IMR-90 (cell line): ENCODE measurements at regions not wholly inside any gene's neighbourhood (a gene's known extent, or its start where the extent isn't known, plus 50 kb on each side); places are given as distances from the start of the nearest gene placed in this dataset.

Experiments
- ATAC-seq: fragments of 200-7000 bp; cut with Tn5 transposase; 2 replicates; pipeline ENCODE4 v1.9.1; 2020; ENCODE audit warnings: low read depth, mild to moderate bottlenecking, moderate library complexity
- BruUV-seq: library from RNA; stranded (reverse); fragments of 400-500 nt; replicated peaks from 2 replicates; lab custom pipeline; 2021; lab: Mats Ljungman, UMichigan
- CTCF ChIA-PET: fragments of 300-600 bp; formaldehyde crosslinking; extraction: SDS; loops from one replicate; lab custom pipeline; 2021; ENCODE audit warnings: antibody characterized with exemption; lab: Yijun Ruan, JAX
- POLR2A ChIA-PET: fragments of 300-600 bp; sonication (Branson Sonifier 250); formaldehyde crosslinking; loops from one replicate; lab custom pipeline; 2022; ENCODE audit warnings: antibody characterized with exemption; ENCODE audit not compliant: unreplicated experiment; lab: Charles Lee
- DNase-seq: peaks from one replicate; pipeline ENCODE4 v3.0.0; 2013
- H2AFZ ChIP-seq: replicated peaks from 2 replicates; pipeline ENCODE3; 2013; ENCODE audit warnings: low read length, mild to moderate bottlenecking; ENCODE audit not compliant: poor library complexity
- H2AK5ac ChIP-seq: 2 replicates; pipeline ENCODE4 v1.6.1; 2013; ENCODE audit warnings: low read depth, low read length, inconsistent platforms
- H2AK9ac ChIP-seq: replicated peaks from 2 replicates; pipeline ENCODE3; 2013; ENCODE audit warnings: mild to moderate bottlenecking, low read depth, low read length, moderate library complexity; ENCODE audit not compliant: poor library complexity
- H2BK120ac ChIP-seq: 2 replicates; pipeline ENCODE4 v1.6.1; 2013; ENCODE audit warnings: low read depth, low read length, inconsistent platforms
- H2BK15ac ChIP-seq: 3 replicates; pipeline ENCODE4 v1.6.1; 2013; ENCODE audit warnings: low read depth, low read length, inconsistent platforms
- H2BK20ac ChIP-seq: 2 replicates; pipeline ENCODE4 v1.6.1; 2013; ENCODE audit warnings: low read depth, mild to moderate bottlenecking, inconsistent platforms, low read length, moderate library complexity
- H2BK5ac ChIP-seq: 2 replicates; pipeline ENCODE4 v1.6.1; 2013; ENCODE audit warnings: mild to moderate bottlenecking, low read depth, low read length, inconsistent platforms; ENCODE audit not compliant: poor library complexity, severe bottlenecking
- H3K14ac ChIP-seq: replicated peaks from 2 replicates; pipeline ENCODE4 v1.6.1; 2013; ENCODE audit warnings: low read depth, low read length, inconsistent platforms
- H3K18ac ChIP-seq: 2 replicates; pipeline ENCODE4 v1.6.1; 2013; ENCODE audit warnings: low read depth, low read length, control low read depth
- H3K23ac ChIP-seq: 2 replicates; pipeline ENCODE4 v1.6.1; 2013; ENCODE audit warnings: low read depth, low read length, inconsistent platforms
- H3K27ac ChIP-seq: 2 replicates; pipeline ENCODE4 v1.5.1; 2013; ENCODE audit warnings: mild to moderate bottlenecking, control low read depth, low read length; ENCODE audit not compliant: insufficient read depth
- H3K27me3 ChIP-seq: 2 replicates; pipeline ENCODE4 v1.6.1; 2013; ENCODE audit warnings: low read length; ENCODE audit not compliant: control insufficient read depth, insufficient read depth
- H3K36me3 ChIP-seq: 2 replicates; pipeline ENCODE4 v1.6.1; 2013; ENCODE audit warnings: low read length, mixed read lengths; ENCODE audit not compliant: control insufficient read depth, insufficient read depth
- H3K4ac ChIP-seq: 2 replicates; pipeline ENCODE4 v1.6.1; 2013; ENCODE audit warnings: low read depth, low read length, inconsistent platforms
- H3K4me1 ChIP-seq: 2 replicates; pipeline ENCODE4 v1.6.1; 2013; ENCODE audit warnings: low read length, mixed read lengths; ENCODE audit not compliant: control insufficient read depth, insufficient read depth
- H3K4me2 ChIP-seq: 2 replicates; pipeline ENCODE4 v1.6.1; 2013; ENCODE audit warnings: low read depth, mild to moderate bottlenecking, control low read depth, low read length, moderate library complexity
- H3K4me3 ChIP-seq: 2 replicates; pipeline ENCODE4 v1.5.1; 2013; ENCODE audit warnings: low read depth, mild to moderate bottlenecking, control low read depth, low read length, moderate library complexity; ENCODE audit not compliant: insufficient read depth
- H3K56ac ChIP-seq: 2 replicates; pipeline ENCODE4 v1.6.1; 2013; ENCODE audit warnings: low read length, inconsistent platforms; ENCODE audit not compliant: insufficient read depth; ENCODE audit errors: extremely low read depth
- H3K79me1 ChIP-seq, 2 experiments: 2 replicates each; pipeline ENCODE4 v1.6.1; 2013; ENCODE audit warnings: low read length in 2 of 2, inconsistent platforms in 1 of 2, low read depth in 1 of 2
- H3K9ac ChIP-seq: 2 replicates; pipeline ENCODE4 v1.6.1; 2013; ENCODE audit warnings: low read depth, low read length, control low read depth
- H3K9me1 ChIP-seq: 2 replicates; pipeline ENCODE4 v1.6.1; 2013; ENCODE audit warnings: low read length, inconsistent platforms; ENCODE audit not compliant: insufficient read depth
- H3K9me3 ChIP-seq: 2 replicates; pipeline ENCODE4 v1.6.1; 2013; ENCODE audit warnings: low read length; ENCODE audit not compliant: control insufficient read depth, insufficient read depth
- H4K20me1 ChIP-seq: 2 replicates; pipeline ENCODE4 v1.6.1; 2013; ENCODE audit warnings: low read length, inconsistent platforms; ENCODE audit not compliant: insufficient read depth
- H4K5ac ChIP-seq: 2 replicates; pipeline ENCODE4 v1.6.1; 2013; ENCODE audit warnings: mild to moderate bottlenecking, low read depth, low read length, control low read depth
- H4K8ac ChIP-seq, 2 experiments: 2 replicates each; pipeline ENCODE4 v1.6.1; 2013; ENCODE audit warnings: low read depth in 2 of 2, low read length in 2 of 2, control low read depth in 1 of 2, inconsistent platforms in 1 of 2
- H4K91ac ChIP-seq: 2 replicates; pipeline ENCODE4 v1.6.1; 2013; ENCODE audit warnings: low read depth, low read length, inconsistent platforms; ENCODE audit not compliant: insufficient read depth
- BHLHE40 ChIP-seq: fragments of 150-350 bp; IDR thresholded peaks from 2 replicates; pipeline ENCODE4 v1.6.1; 2016; ENCODE audit warnings: mild to moderate bottlenecking, low read depth, low read length
- CEBPB ChIP-seq: IDR thresholded peaks from 2 replicates; pipeline ENCODE4 v1.6.1; 2012; ENCODE audit warnings: low read depth, low read length, improper control_type of control experiment
- CHD1 ChIP-seq: IDR thresholded peaks from 2 replicates; pipeline ENCODE4 v1.6.1; 2012; ENCODE audit warnings: low read depth, low read length, improper control_type of control experiment
- ELK1 ChIP-seq: fragments of 150-350 bp; IDR thresholded peaks from 2 replicates; pipeline ENCODE4 v1.6.1; 2016; ENCODE audit warnings: low read depth, mild to moderate bottlenecking, low read length, moderate library complexity, borderline replicate concordance
- FOS ChIP-seq: fragments of 150-350 bp; IDR thresholded peaks from 2 replicates; pipeline ENCODE4 v1.6.1; 2016; ENCODE audit warnings: low read depth, low read length
- MAFK ChIP-seq: IDR thresholded peaks from 2 replicates; pipeline ENCODE4 v1.6.1; 2012; ENCODE audit warnings: low read depth, low read length, improper control_type of control experiment
- MAZ ChIP-seq: IDR thresholded peaks from 2 replicates; pipeline ENCODE4 v1.6.1; 2012; ENCODE audit warnings: low read depth, mild to moderate bottlenecking, low read length, improper control_type of control experiment, moderate library complexity, borderline replicate concordance
- NFE2L2 ChIP-seq: fragments of 150-350 bp; IDR thresholded peaks from 2 replicates; pipeline ENCODE4 v1.6.1; 2016; ENCODE audit warnings: low read depth, mild to moderate bottlenecking, low read length
- POLR2A ChIP-seq: IDR thresholded peaks from 2 replicates; pipeline ENCODE4 v1.6.1; 2012; ENCODE audit warnings: mild to moderate bottlenecking, low read depth, low read length
- RAD21 ChIP-seq: IDR thresholded peaks from 2 replicates; pipeline ENCODE4 v1.6.1; 2012; ENCODE audit warnings: low read length, improper control_type of control experiment
- RCOR1 ChIP-seq: IDR thresholded peaks from 2 replicates; pipeline ENCODE4 v1.6.1; 2012; ENCODE audit warnings: mild to moderate bottlenecking, low read length, improper control_type of control experiment; ENCODE audit not compliant: insufficient replicate concordance
- RFX5 ChIP-seq: IDR thresholded peaks from 2 replicates; pipeline ENCODE4 v1.8.0; 2012; ENCODE audit warnings: low read depth, mild to moderate bottlenecking, low read length, moderate library complexity
- SMC3 ChIP-seq: fragments of 150-350 bp; IDR thresholded peaks from 2 replicates; pipeline ENCODE4 v1.6.1; 2016; ENCODE audit warnings: low read depth, mild to moderate bottlenecking, antibody characterized with exemption, low read length, moderate library complexity
- WGBS, 2 experiments: methylation state at CpG; one replicate each; pipeline versions ENCODE4 v1.1.5 to v1.1.7; 2013; ENCODE audit warnings: missing lambda C conversion rate in 2 of 2; ENCODE audit not compliant: insufficient read length in 1 of 2; ENCODE audit errors: extremely low coverage in 2 of 2; 5-methylcytosine and 5-hydroxymethylcytosine counted together
- dilution Hi-C: fragments of 300-500 bp; cut with HindIII; formaldehyde crosslinking; loops from one replicate; pipeline ENCODE4 v1.14.3; 2018; ENCODE audit warnings: low sequenced_read_pairs; ENCODE audit not compliant: unreplicated experiment
- in situ Hi-C: fragments of 300-500 bp; cut with MboI; formaldehyde crosslinking; loops from 3 replicates; pipeline ENCODE4 v1.14.3; 2019; ENCODE audit warnings: low sequenced_read_pairs, inconsistent platforms, mixed read lengths
- intact Hi-C: fragments of 100-400 bp; cut with micrococcal nuclease; formaldehyde crosslinking; loops from 2 replicates; pipeline ENCODE4 v1.10.0; 2022
- TF ChIP-seq, protein P1 (sequence below): fragments of 150-350 bp; IDR thresholded peaks from 2 replicates; pipeline ENCODE4 v1.6.1; 2017; ENCODE audit warnings: mild to moderate bottlenecking, antibody characterized with exemption, low read length, low read depth

- Histone ChIP-seq H3K4me2 (no peak overlapping the region), H3K27ac (no peak overlapping the region), H3K9me1 (no peaks in the 10 kb centered on the region), H4K91ac (no peak overlapping the region), H3K79me1 (no peaks in the 10 kb centered on the region), H3K14ac (no peak overlapping the region), H3K4me3 (no peak overlapping the region), H4K8ac (no peak overlapping the region), H3K4me1 (peaks cover 2% of the 10 kb centered on the region; the same call in 1 of the 2 replicates), H2BK15ac (no peak overlapping the region), H2BK120ac (no peak overlapping the region), H2AFZ (no peak overlapping the region), H3K18ac (no peak overlapping the region), H3K36me3 (no peaks in the 10 kb centered on the region), H2BK5ac (no peak overlapping the region), H2AK9ac (no peak overlapping the region), H3K4ac (no peak overlapping the region), H3K23ac (no peak overlapping the region), H4K20me1 (no peaks in the 10 kb centered on the region), H3K27me3 (no peaks in the 10 kb centered on the region; the same call in 1 of the 2 replicates), H3K9me3 (no peaks in the 10 kb centered on the region), H2AK5ac (no peak overlapping the region), H3K9ac (no peak overlapping the region), H4K5ac (no peak overlapping the region), H3K56ac (no peak overlapping the region), H2BK20ac (no peak overlapping the region)
- no peak for ATAC-seq
- DNase-seq, result no peak
- TF ChIP-seq ELK1 (no peak), RFX5 (no peak), CHD1 (no peak), MAFK (no peak), FOS (no peak), POLR2A (no peak), MAZ (no peak), CEBPB (no peak), BHLHE40 (no peak), NFE2L2 (no peak), SMC3 (no peak), RCOR1 (no peak), RAD21 (no peak)
- TF ChIP-seq, protein P1, sequence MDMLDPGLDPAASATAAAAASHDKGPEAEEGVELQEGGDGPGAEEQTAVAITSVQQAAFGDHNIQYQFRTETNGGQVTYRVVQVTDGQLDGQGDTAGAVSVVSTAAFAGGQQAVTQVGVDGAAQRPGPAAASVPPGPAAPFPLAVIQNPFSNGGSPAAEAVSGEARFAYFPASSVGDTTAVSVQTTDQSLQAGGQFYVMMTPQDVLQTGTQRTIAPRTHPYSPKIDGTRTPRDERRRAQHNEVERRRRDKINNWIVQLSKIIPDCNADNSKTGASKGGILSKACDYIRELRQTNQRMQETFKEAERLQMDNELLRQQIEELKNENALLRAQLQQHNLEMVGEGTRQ, result no peak
- no CpG with 5 or more reads among the region's 8 CpGs for WGBS, 2 experiments
- CTCF ChIA-PET, result no interaction called here
- POLR2A ChIA-PET, result no interaction called here
- no TSS peak for BruUV-seq
- intact Hi-C loops (no loop called here), dilution Hi-C loops (no loop called here), in situ Hi-C loops (no loop called here)
Measured at GRCh38 chr13:44857736-44858135, 131.5 kb downstream of the NUFIP1 start.
